Hepatocyte (in vitro differentiated cells): ENCODE measurements at regions not wholly inside any gene's neighbourhood (a gene's known extent, or its start where the extent isn't known, plus 50 kb on each side); places are given as distances from the start of the nearest gene placed in this dataset.
A peak's percentile ranks its signal among the peaks of the same experiment; 100 is the strongest.

Experiments used
- DNase-seq: peaks from one replicate; pipeline ENCODE4 v3.0.0-alpha.2; 2016; ENCODE audit warnings: low spot score
- H2AFZ ChIP-seq: fragments of 200-600 bp; sonication (generic); 2 replicates; pipeline ENCODE4 v1.6.0; 2016; ENCODE audit warnings: antibody characterized with exemption, mild to moderate bottlenecking
- H3K27ac ChIP-seq: fragments of 200-600 bp; sonication (generic); 2 replicates; pipeline ENCODE4 v1.5.1; 2016; ENCODE audit warnings: mild to moderate bottlenecking
- H3K27me3 ChIP-seq: fragments of 200-600 bp; sonication (generic); 2 replicates; pipeline ENCODE4 v1.6.1; 2016
- H3K36me3 ChIP-seq: fragments of 200-600 bp; sonication (generic); replicated peaks from 2 replicates; pipeline ENCODE4 v1.5.1; 2016; ENCODE audit warnings: low read depth; ENCODE audit not compliant: insufficient read depth
- H3K4me1 ChIP-seq: fragments of 200-600 bp; sonication (generic); 2 replicates; pipeline ENCODE4 v1.5.1; 2016; ENCODE audit warnings: mild to moderate bottlenecking, moderate library complexity; ENCODE audit not compliant: insufficient read depth
- H3K4me2 ChIP-seq: fragments of 200-600 bp; sonication (generic); 2 replicates; pipeline ENCODE4 v1.6.0; 2016
- H3K4me3 ChIP-seq: fragments of 200-600 bp; sonication (generic); 2 replicates; pipeline ENCODE4 v1.5.1; 2016; ENCODE audit warnings: mild to moderate bottlenecking
- H3K79me2 ChIP-seq: fragments of 200-600 bp; sonication (generic); 2 replicates; pipeline ENCODE4 v1.6.0; 2017; ENCODE audit warnings: mild to moderate bottlenecking
- H3K9me2 ChIP-seq: fragments of 200-600 bp; sonication (generic); replicated peaks from 2 replicates; pipeline ENCODE4 v1.6.0; 2017; ENCODE audit warnings: mild to moderate bottlenecking; ENCODE audit not compliant: insufficient read depth
- H3K9me3 ChIP-seq: fragments of 200-600 bp; sonication (generic); 2 replicates; pipeline ENCODE4 v1.5.1; 2016; ENCODE audit warnings: low read depth, mild to moderate bottlenecking
- H4K20me1 ChIP-seq: fragments of 200-600 bp; sonication (generic); 2 replicates; pipeline ENCODE4 v1.6.0; 2016; ENCODE audit warnings: mild to moderate bottlenecking; ENCODE audit not compliant: insufficient read depth, poor library complexity, severe bottlenecking
- EZH2 ChIP-seq: fragments of 200-600 bp; sonication (generic); IDR thresholded peaks from 2 replicates; pipeline ENCODE4 v1.6.1; 2016; ENCODE audit warnings: antibody characterized with exemption, mild to moderate bottlenecking, borderline replicate concordance
- EZH2phosphoT487 ChIP-seq: fragments of 200-600 bp; sonication (generic); IDR thresholded peaks from one replicate; pipeline ENCODE4 v1.6.1; 2018; ENCODE audit warnings: antibody characterized with exemption, mild to moderate bottlenecking, low read depth, moderate library complexity; ENCODE audit not compliant: unreplicated experiment, severe bottlenecking
- WGBS: methylation state at CpG from one replicate; pipeline ENCODE4 v1.1.6; 2016; ENCODE audit warnings: low lambda C conversion rate; ENCODE audit errors: missing lambda C conversion rate; 5-methylcytosine and 5-hydroxymethylcytosine counted together
- TF ChIP-seq, protein P1 (sequence below): fragments of 200-600 bp; sonication (generic); IDR thresholded peaks from 2 replicates; pipeline ENCODE4 v1.5.1; 2016; ENCODE audit warnings: antibody characterized with exemption, mild to moderate bottlenecking; ENCODE audit not compliant: poor library complexity

DNA sequence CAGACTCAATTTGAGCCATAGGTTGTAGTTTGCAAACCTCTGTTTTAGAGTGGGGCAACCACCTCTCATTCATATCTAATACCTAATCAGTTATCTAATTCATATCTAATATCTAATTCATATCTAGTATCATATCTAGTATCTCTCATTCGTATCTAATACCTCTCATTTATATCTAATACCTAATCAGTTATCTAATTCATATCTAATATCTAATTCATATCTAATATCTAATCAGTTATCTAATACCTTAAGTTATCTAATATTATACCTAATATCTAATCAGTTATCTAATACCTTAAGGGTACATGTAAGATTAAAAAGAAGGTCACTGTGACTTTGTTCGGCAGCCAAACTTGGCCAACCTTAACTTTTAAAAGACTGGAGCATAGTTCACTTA lies 403.4 kb upstream of the MMADHC start:
- Histone ChIP-seq H3K27me3 (no peaks in the 10 kb centered on the region), H3K4me3 (no peak overlapping the region), H3K4me1 (peaks cover 10% of the 10 kb centered on the region), H3K79me2 (no peaks in the 10 kb centered on the region), H2AFZ (no peak overlapping the region), H4K20me1 (no peaks in the 10 kb centered on the region), H3K9me2 (no peaks in the 10 kb centered on the region), H3K36me3 (no peaks in the 10 kb centered on the region), H3K4me2 (no peak overlapping the region), H3K9me3 (no peaks in the 10 kb centered on the region), H3K27ac (no peak overlapping the region)
- TF ChIP-seq EZH2phosphoT487 (no peak), EZH2 (no peak)
- TF ChIP-seq, protein P1, sequence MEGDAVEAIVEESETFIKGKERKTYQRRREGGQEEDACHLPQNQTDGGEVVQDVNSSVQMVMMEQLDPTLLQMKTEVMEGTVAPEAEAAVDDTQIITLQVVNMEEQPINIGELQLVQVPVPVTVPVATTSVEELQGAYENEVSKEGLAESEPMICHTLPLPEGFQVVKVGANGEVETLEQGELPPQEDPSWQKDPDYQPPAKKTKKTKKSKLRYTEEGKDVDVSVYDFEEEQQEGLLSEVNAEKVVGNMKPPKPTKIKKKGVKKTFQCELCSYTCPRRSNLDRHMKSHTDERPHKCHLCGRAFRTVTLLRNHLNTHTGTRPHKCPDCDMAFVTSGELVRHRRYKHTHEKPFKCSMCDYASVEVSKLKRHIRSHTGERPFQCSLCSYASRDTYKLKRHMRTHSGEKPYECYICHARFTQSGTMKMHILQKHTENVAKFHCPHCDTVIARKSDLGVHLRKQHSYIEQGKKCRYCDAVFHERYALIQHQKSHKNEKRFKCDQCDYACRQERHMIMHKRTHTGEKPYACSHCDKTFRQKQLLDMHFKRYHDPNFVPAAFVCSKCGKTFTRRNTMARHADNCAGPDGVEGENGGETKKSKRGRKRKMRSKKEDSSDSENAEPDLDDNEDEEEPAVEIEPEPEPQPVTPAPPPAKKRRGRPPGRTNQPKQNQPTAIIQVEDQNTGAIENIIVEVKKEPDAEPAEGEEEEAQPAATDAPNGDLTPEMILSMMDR: no peak
- WGBS: 92% methylated on average over 2 of the region's 2 CpGs
- no peak for DNase-seq

DNA sequence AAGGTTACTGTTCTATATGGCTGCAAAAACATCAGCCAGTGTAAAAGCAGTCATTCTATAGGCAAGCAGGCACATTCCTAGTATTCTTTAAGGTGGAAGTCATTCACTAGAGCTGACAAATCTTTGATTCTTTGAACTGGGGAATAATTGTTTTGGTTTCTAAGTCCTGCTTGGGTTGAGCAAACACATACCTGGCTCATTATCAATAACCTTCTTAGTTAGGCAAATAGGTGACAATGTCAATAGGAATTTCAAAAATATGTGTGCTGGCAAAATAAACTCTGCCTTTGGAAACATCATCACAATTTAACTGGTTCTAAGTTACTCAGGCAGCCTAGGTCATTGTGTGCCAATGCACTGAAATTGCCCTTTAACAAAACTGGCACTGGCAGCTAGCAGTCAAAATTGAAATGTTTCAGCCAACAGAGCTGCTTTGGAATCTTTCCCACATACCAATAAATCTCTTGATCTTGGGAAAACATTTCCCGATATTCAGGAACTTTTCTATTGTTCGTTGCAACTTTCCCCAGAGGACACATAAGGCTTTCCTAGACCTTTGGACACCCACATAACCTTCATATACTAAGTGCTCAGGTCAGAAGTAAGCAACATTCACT lies 402.0 kb upstream of the MMADHC start:
- H3K9me3 ChIP-seq: no peaks in the 10 kb centered on the region
- TF ChIP-seq EZH2phosphoT487 (no peak), EZH2 (no peak)
- TF ChIP-seq, protein P1: no peak
- no peak overlapping the region for H2AFZ ChIP-seq
- H4K20me1 ChIP-seq: no peaks in the 10 kb centered on the region
- H3K27me3 ChIP-seq: no peaks in the 10 kb centered on the region
- H3K79me2 ChIP-seq: no peaks in the 10 kb centered on the region
- H3K4me2 ChIP-seq: peak overlapping the region; percentile 40
- no peak for DNase-seq
- no peak overlapping the region for H3K4me3 ChIP-seq
- no peaks in the 10 kb centered on the region for H3K36me3 ChIP-seq
- H3K9me2 ChIP-seq: no peaks in the 10 kb centered on the region
- H3K4me1 ChIP-seq: peaks cover 10% of the 10 kb centered on the region
- 41% methylated on average over 2 of the region's 2 CpGs for WGBS
- peak overlapping the region; percentile 26 for H3K27ac ChIP-seq

DNA sequence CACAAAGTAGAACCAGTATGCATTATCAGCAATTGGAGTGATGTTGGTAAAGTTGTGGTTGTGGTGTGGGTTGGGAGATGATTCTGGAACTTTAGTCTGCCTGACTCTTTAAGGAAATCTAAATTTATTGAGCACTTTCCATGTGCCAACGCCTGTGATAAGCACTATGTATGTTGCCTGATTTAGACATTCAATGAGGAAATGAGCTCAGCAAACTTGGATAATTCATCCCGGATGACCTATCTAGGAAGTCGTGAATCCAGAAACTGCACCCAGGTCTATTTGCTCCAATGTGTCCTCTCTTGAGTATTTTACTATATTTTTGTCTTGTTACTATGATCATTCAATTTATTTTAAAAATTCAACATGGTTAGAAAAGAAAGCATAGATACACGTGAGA lies 400.8 kb upstream of the MMADHC start:
- H3K36me3 ChIP-seq: no peaks in the 10 kb centered on the region
- no peak overlapping the region for H3K27ac ChIP-seq
- no peak overlapping the region for H2AFZ ChIP-seq
- H3K79me2 ChIP-seq: no peaks in the 10 kb centered on the region
- no peaks in the 10 kb centered on the region for H4K20me1 ChIP-seq
- WGBS: 89% methylated on average over 4 of the region's 4 CpGs
- no peak overlapping the region for H3K4me2 ChIP-seq
- peaks cover 6% of the 10 kb centered on the region for H3K4me1 ChIP-seq
- DNase-seq: no peak
- H3K9me3 ChIP-seq: no peaks in the 10 kb centered on the region
- H3K9me2 ChIP-seq: no peaks in the 10 kb centered on the region
- TF ChIP-seq EZH2phosphoT487: no peak
- no peak for TF ChIP-seq EZH2
- TF ChIP-seq, protein P1: no peak
- H3K27me3 ChIP-seq: no peaks in the 10 kb centered on the region
- H3K4me3 ChIP-seq: no peak overlapping the region

DNA sequence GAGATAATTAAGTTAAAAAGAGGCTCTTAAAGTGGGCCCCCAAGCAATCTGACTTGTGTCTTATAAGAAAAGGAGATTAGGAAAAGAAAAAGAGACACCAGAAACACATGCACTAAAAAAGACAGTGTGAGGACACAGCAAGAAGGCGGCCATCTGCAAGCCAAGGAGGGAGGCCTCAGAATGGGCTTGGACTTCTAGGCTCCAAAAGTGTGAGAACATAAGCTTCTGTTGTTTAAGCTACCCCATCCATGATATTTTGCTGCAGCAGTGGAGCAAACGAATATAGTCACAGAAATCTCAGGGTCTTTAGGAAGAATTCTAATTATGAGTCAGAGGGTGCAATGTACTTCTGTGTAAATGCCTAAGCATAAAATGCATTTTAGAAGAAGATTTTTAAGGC lies 399.3 kb upstream of the MMADHC start:
- no peaks in the 10 kb centered on the region for H3K36me3 ChIP-seq
- H3K9me3 ChIP-seq: no peaks in the 10 kb centered on the region
- no peaks in the 10 kb centered on the region for H4K20me1 ChIP-seq
- H3K4me3 ChIP-seq: no peak overlapping the region
- H3K4me2 ChIP-seq: no peak overlapping the region
- no peaks in the 10 kb centered on the region for H3K79me2 ChIP-seq
- peaks cover 6% of the 10 kb centered on the region for H3K4me1 ChIP-seq
- H3K27me3 ChIP-seq: no peaks in the 10 kb centered on the region
- no peak for DNase-seq
- WGBS: 81% methylated on average over 2 of the region's 2 CpGs
- no peak overlapping the region for H3K27ac ChIP-seq
- TF ChIP-seq, protein P1: no peak
- TF ChIP-seq EZH2phosphoT487: no peak
- no peak for TF ChIP-seq EZH2
- no peaks in the 10 kb centered on the region for H3K9me2 ChIP-seq
- H2AFZ ChIP-seq: no peak overlapping the region
